ENCODE measurements at regions not wholly inside any gene's neighbourhood (a gene's known extent, or its start where the extent isn't known, plus 50 kb on each side); places are given as distances from the start of the nearest gene placed in this dataset.
A peak's percentile ranks its signal among the peaks of the same experiment; 100 is the strongest.

- DNase-seq (ENCODE audit: low spot score): no peak
Observed at GRCh38 chr1:14499312-14500040, 99.0 kb upstream of the KAZN start.

- DNase-seq (ENCODE audit: low spot score): no peak
Observed at GRCh38 chr1:14500041-14500440, 98.4 kb upstream of the KAZN start.

- no peak for DNase-seq (ENCODE audit: low spot score)
Observed at GRCh38 chr1:14500912-14501311, 97.6 kb upstream of the KAZN start.

DNA sequence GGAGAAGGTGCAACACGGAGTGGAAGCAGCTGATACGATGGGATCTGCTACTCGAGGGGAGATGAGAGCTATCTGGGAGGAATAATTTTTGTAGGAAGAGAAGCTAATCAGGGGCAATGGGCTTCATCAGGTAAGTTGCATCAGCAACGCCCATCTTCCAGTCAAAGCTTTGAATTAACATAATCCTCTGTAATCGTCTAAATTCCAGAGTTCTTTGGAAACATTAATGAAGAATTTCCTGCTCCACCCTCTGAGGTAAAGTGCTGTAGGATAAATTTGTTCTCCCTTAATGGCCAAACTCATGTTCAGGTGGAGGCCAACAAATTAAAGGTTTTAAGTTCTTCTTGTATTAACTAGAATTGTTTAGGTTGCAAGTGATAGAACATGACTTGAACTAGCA lies 94.0 kb upstream of the KAZN start:
- DNase-seq (ENCODE audit: low spot score): no peak

DNA sequence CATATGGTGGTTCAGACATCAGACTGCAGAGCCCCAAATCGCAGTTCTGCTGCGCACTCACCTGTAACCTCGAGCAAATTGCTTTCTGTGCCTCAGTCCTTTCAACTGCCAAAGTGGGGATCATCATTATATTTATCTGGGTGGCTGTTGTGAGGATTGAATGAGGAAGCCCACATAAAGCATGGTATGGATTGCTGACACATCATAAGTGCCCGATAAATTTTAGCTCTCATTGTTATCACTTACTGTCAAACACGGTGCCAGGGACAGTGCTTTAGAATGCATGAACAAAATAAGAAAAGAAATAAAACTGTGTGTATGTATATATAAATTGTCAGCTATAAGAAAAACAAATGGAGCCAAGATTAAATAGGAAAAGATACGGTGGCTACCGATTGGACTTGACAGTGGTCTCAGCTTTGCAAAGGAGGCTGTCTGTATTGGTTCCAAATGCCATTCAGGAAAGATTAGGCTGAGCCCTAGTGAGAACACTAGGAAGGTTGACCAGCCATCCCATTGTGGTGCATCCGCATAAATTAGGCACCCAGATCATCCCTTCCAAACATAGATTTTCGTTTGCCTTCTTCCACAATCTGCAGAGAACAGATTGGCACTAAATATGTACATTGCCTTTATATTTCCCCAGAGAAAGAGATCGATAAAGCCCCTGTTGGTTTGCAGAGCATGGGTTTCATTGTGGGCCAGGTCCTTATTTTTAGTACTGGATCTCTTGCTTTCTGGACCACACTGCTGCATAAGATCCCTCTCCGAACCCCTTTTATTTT lies 91.8 kb upstream of the KAZN start:
- no peak for DNase-seq (ENCODE audit: low spot score)

DNA sequence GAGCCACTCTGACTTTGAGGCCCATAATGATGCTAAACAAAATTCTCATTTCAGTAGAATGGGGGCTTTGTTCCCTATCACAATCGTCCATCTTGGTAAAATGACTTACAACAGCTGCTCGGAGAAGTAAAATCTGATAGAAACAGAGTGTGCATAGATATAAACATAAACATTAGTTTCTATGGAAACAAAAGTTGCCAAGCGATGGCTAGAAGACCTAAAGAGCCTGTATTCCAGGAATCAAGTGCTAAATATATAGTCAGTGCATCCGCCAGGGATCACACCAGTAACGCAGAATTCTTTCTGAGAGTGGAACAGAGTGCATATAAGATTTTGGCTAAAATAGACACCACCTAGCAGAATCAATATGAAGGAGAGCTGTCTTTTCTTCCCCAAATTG lies 91.2 kb upstream of the KAZN start:
- DNase-seq (ENCODE audit: low spot score): no peak

GRCh38 chr1:14508613-14509012 lies 89.9 kb upstream of the KAZN start:
- DNase-seq (ENCODE audit: low spot score): no peak

DNA sequence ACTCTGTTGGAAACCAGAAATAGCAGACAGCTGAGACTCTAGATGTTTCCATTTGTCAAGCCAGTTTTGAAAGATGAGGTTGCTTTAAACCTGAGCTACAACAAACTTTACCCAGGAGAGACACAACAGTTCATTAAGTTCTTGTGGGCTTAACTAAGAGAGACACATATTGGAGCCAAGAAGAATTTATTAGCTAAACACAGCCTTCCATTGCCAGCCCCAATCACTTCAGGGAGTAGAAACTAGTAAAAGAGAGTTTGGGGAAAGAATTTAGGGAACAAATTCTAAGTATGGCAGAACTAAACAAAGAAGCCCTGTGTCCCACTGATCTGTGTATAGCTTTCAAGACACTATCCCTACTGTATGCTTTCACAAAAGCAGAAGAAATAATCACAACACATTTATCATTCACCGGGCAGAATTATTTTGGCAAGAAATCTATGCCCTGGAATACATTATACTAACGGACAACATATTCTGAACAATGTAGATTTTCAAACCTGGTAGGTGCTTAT lies 87.3 kb upstream of the KAZN start:
- DNase-seq (ENCODE audit: low spot score): no peak

DNA sequence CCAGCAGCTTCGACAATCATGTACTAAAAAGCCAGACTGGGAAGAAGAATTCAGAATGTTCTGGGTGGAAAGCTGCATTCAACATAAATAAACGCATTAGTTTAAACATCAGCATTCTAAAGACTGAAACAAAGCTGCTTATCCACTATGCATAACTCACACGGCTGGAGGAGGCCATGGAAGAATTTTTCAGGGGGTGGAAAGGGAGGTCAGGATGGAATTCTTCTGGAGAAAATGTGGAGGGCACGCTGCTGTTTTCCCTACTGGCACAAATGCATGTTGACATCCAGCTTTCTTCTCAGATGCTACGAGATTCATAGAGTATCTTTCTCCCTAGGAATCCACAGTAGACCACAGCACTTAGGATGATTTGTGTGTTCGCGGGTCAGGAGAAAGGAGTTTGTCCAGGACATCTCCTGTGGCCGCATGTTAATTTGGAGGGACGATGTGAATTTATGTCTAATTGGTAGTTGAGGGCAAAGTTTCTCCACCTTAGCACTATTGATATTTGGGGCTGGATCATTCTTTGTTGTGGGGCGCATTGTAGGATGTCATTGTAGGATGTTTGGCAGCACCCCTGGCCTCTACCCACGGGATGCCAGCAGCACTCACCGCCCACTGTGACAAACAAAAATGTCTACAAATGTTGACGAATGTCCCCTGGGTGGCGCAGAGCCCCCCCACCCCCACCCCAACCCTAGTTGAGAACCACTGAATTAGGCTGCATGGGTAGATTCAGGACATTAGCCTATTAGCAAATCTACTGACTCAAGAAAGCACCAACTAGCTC lies 86.5 kb upstream of the KAZN start:
- no peak for DNase-seq (ENCODE audit: low spot score)

DNA sequence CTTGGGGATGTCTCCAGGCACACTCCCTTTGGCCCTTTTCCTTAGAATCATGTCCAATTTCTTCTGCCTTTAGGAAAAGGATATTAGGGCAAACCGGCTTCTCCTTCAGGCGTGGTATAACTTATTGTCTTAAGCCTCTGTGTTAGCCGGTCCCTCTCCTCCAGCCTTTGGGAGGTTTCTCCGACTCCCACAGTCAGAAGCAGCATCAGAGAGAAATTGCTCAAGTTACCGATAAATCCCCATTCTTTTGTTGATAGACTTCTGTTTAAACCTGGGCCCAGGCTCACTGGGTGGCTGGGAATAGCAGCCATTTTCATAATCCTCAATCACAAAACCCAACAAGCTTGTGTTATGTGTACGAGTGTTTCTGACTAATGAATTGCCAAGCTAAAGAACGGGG lies 85.4 kb upstream of the KAZN start:
- DNase-seq (ENCODE audit: low spot score): no peak

- no peak for DNase-seq (ENCODE audit: low spot score)
Observed at GRCh38 chr1:14514739-14515138, 83.7 kb upstream of the KAZN start.

DNA sequence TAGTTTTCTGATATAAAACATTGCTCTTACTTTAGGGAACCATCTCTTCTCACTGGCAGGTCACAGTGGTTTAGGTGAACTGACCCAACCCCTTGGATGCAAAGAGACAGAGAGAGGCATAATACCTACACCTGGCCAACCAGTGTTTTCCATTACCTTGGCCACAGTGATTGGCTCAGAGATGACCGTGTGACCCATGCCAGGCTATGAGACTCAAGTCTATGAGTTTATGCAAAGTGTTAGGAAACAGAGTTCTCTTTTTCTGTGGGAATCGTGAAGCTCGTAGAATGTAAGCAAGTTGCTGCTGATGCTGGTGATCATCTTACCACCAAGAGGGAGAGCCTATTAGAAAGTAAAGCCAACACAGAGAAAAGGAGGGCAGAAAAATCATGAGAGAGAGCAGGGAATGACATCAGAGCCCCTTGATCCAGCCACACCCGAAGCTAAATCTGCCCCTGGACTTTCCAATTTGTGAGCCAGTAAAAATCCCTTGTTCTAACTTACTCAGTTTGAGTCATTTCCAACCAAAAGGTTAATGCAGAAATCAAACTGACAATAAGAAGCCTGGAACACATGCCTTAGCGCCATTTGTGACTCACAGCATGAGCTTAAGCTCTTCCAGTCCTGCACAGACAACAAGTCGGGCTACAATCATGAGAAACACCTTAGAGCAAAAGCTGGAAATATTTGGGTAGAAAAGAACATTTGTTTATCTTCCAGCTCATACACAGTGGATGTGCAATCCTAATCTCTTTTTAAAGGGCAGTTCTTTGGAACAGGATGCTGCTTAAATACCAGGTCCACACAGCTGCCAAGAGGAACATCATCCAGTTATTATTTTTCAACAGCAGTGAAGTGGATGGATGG lies 81.3 kb upstream of the KAZN start:
- DNase-seq (ENCODE audit: low spot score): peak; percentile 87

- no peak for DNase-seq (ENCODE audit: low spot score)
Observed at GRCh38 chr1:14517841-14518180, 80.7 kb upstream of the KAZN start.

- DNase-seq (ENCODE audit: low spot score): no peak
Observed at GRCh38 chr1:14519976-14520375, 78.5 kb upstream of the KAZN start.

- DNase-seq (ENCODE audit: low spot score): no peak
Observed at GRCh38 chr1:14520514-14521163, 77.8 kb upstream of the KAZN start.

GRCh38 chr1:14521622-14522021 lies 76.9 kb upstream of the KAZN start:
- no peak for DNase-seq (ENCODE audit: low spot score)

DNA sequence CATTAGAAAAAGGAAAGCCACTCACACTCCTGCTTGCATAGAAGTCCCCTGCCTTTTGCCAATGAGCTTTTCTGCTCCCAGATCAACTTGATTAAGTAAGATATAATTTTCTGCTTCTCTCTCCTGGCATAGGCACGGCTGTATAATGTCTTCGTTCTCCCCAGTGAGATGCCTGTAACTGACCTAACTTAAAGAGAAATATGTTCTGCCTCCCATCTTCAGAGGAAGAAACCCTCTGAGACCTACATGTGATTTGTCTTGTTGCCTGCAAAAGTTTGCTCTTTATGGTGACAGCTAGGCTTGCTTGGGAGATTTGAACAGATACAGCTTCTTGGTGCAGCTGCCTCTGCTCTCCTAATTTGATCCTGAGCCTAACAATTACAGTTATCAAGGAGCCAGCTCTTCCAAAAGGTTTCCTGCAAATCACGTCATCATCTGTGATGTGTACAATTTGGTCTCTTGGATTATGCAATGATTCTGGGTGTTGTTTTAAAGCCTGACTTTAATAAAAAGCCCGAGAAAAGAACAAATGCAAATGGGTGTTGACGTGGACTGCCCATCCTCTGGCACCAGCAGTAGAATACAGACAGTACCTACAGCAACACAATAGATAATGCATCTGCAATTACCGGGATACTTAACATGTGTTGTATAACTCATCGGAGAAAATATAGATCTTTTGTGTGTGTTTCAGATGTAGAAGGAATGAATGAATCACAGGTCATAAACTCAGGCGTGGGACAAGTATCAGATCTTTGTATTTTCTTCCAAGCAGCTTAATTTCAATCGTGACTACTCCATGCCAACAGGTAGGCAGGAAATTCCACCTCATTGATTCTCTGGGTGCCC lies 76.2 kb upstream of the KAZN start:
- DNase-seq (ENCODE audit: low spot score): no peak

DNA sequence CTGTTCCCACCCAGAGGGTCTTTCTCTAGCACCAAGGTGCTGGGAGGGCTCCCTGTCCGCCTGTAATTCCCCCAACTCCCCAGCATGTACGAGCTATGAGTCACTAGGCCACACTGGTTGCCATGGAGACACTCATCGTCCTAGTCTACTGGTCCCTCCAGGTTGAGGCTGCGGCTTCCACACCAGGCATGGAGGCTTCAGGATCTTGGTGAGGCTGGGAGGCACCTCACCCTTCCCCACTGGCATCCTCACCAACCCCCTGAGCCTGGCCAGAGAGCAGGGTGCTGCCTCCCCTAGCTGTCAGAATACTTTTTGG lies 75.6 kb upstream of the KAZN start:
- DNase-seq (ENCODE audit: low spot score): no peak

DNA sequence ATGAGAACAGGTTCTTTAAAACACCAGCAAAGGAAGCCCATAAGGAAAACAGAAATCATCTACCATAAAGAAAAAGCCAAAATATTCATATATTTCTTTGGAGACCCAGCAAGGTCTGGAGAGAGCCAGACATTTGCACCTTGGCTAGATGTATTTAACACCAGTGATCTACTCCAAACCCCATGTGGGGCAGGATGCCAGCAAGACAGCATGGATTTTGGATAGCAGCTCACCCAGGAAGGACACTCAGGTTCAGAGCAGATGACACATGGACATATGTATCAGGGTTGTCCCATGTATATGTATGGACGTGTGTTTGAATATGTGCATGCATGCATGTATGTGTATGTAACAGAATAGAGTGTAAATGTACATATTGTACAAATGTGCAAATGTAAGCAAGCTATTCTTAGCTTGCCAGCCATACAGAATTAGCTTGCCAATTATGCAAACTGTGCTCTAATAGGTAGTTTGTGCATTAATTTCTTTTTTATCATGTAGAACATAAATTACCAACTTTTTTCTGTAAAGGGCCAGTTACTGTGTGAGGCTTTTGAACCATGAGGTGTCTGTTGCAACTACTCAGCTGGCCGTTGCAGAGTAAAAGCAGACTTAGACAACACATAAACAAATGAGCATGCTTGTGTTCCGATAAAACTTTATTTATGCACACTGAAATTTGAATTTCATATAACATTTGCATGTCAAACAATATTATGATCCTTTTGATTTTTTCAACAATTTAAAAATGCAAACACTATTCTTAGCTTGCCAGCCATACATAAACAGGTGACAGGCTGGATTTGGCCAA lies 73.5 kb upstream of the KAZN start:
- DNase-seq (ENCODE audit: low spot score): peak; percentile 76

GRCh38 chr1:14529475-14529874 lies 69.0 kb upstream of the KAZN start:
- no peak for DNase-seq (ENCODE audit: low spot score)

Data from cerebellar cortex (tissue), 1 donor.